Neuronal stem cell (in vitro differentiated cells): ENCODE measurements at regions not wholly inside any gene's neighbourhood (a gene's known extent, or its start where the extent isn't known, plus 50 kb on each side); places are given as distances from the start of the nearest gene placed in this dataset.

Experiments
- DNase-seq: peaks from one replicate; pipeline ENCODE4 v3.0.0-alpha.2; 2013; ENCODE audit warnings: low spot score
- H2AFZ ChIP-seq: one replicate; pipeline ENCODE4 v1.6.1; 2013; ENCODE audit warnings: mild to moderate bottlenecking, low read length, inconsistent platforms
- H2AK5ac ChIP-seq: 2 replicates; pipeline ENCODE4 v1.6.1; 2013; ENCODE audit warnings: low read depth, mild to moderate bottlenecking, inconsistent platforms, low read length, moderate library complexity, mixed read lengths
- H2BK120ac ChIP-seq: 2 replicates; pipeline ENCODE4 v1.6.1; 2013; ENCODE audit warnings: low read depth, mild to moderate bottlenecking, inconsistent platforms, low read length, moderate library complexity, mixed read lengths
- H2BK12ac ChIP-seq: one replicate; pipeline ENCODE4 v1.6.1; 2013; ENCODE audit warnings: low read length, inconsistent platforms
- H2BK15ac ChIP-seq: 2 replicates; pipeline ENCODE4 v1.6.1; 2013; ENCODE audit warnings: mild to moderate bottlenecking, low read length, inconsistent platforms, mixed read lengths
- H2BK5ac ChIP-seq: one replicate; pipeline ENCODE4 v1.6.1; 2013; ENCODE audit warnings: inconsistent platforms, mild to moderate bottlenecking, low read length, moderate library complexity
- H3K14ac ChIP-seq: one replicate; pipeline ENCODE4 v1.6.1; 2013; ENCODE audit warnings: low read length, inconsistent platforms
- H3K18ac ChIP-seq: 2 replicates; pipeline ENCODE4 v1.6.1; 2013; ENCODE audit warnings: low read length, inconsistent platforms
- H3K23ac ChIP-seq: 2 replicates; pipeline ENCODE4 v1.6.1; 2013; ENCODE audit warnings: low read depth, mild to moderate bottlenecking, mixed read lengths, low read length, inconsistent platforms; ENCODE audit not compliant: poor library complexity
- H3K27ac ChIP-seq: replicated peaks from 3 replicates; pipeline ENCODE4 v1.5.1; 2013; ENCODE audit warnings: low read length, inconsistent platforms
- H3K27me3 ChIP-seq, 3 experiments: 2 replicates each; pipeline ENCODE4 v1.6.1; 2013; ENCODE audit warnings: low read length in 3 of 3, mild to moderate bottlenecking in 2 of 3, inconsistent platforms in 1 of 3, low read depth in 1 of 3, mixed read lengths in 1 of 3, moderate library complexity in 1 of 3; ENCODE audit not compliant: control insufficient read depth in 3 of 3, insufficient read depth in 3 of 3
- H3K36me3 ChIP-seq, 2 donors: replicated peaks in 1 of 2; 2 replicates each; pipeline ENCODE4 v1.6.1; 2013; ENCODE audit warnings: low read length in 2 of 2; ENCODE audit not compliant: control insufficient read depth in 2 of 2, insufficient read depth in 2 of 2
- H3K4ac ChIP-seq: 2 replicates; pipeline ENCODE4 v1.6.1; 2013; ENCODE audit warnings: inconsistent platforms, mild to moderate bottlenecking, low read length, moderate library complexity
- H3K4me1 ChIP-seq, 2 donors: 1 replicate in 1 of 2; 2 replicates in 1 of 2; pipeline ENCODE4 v1.6.1; 2013; ENCODE audit warnings: low read length in 2 of 2, low read depth in 1 of 2; ENCODE audit not compliant: control insufficient read depth in 2 of 2, insufficient read depth in 1 of 2
- H3K4me2 ChIP-seq: one replicate; pipeline ENCODE4 v1.6.1; 2013; ENCODE audit warnings: mild to moderate bottlenecking, low read length, inconsistent platforms; ENCODE audit not compliant: insufficient read depth, poor library complexity, severe bottlenecking
- H3K4me3 ChIP-seq, 2 donors: 2 replicates each; pipeline ENCODE4 v1.5.1; 2013; ENCODE audit warnings: low read length in 2 of 2, mild to moderate bottlenecking in 2 of 2, inconsistent platforms in 1 of 2, moderate library complexity in 1 of 2
- H3K79me1 ChIP-seq: one replicate; pipeline ENCODE4 v1.6.1; 2013; ENCODE audit warnings: low read depth, mild to moderate bottlenecking, inconsistent platforms, low read length, moderate library complexity
- H3K9ac ChIP-seq: one replicate; pipeline ENCODE4 v1.6.1; 2013; ENCODE audit warnings: mild to moderate bottlenecking, low read depth, low read length, inconsistent platforms; ENCODE audit not compliant: poor library complexity
- H3K9me3 ChIP-seq, 2 donors: replicated peaks in 1 of 2; 2 replicates each; pipeline versions ENCODE3 to v1.6.1; 2013; ENCODE audit warnings: low read length in 2 of 2, mild to moderate bottlenecking in 2 of 2, inconsistent platforms in 1 of 2, low read depth in 1 of 2, mixed read lengths in 1 of 2, moderate library complexity in 1 of 2; ENCODE audit not compliant: control insufficient read depth in 2 of 2, insufficient read depth in 1 of 2
- H4K8ac ChIP-seq: one replicate; pipeline ENCODE4 v1.6.1; 2013; ENCODE audit warnings: low read depth, mild to moderate bottlenecking, inconsistent platforms, low read length, moderate library complexity
- H4K91ac ChIP-seq: one replicate; pipeline ENCODE4 v1.6.1; 2013; ENCODE audit warnings: low read length, low read depth, mild to moderate bottlenecking, inconsistent platforms; ENCODE audit not compliant: poor library complexity
- WGBS, 2 donors: extraction: QIAGEN DNeasy Blood & Tissue Kit; methylation state at CpG; one replicate each; pipeline ENCODE4 v1.1.7; 2013; ENCODE audit warnings: missing lambda C conversion rate in 2 of 2, mixed read lengths in 1 of 2; ENCODE audit not compliant: insufficient read length in 2 of 2, insufficient replicate concordance in 1 of 2; ENCODE audit errors: extremely low coverage in 2 of 2; 5-methylcytosine and 5-hydroxymethylcytosine counted together

DNA sequence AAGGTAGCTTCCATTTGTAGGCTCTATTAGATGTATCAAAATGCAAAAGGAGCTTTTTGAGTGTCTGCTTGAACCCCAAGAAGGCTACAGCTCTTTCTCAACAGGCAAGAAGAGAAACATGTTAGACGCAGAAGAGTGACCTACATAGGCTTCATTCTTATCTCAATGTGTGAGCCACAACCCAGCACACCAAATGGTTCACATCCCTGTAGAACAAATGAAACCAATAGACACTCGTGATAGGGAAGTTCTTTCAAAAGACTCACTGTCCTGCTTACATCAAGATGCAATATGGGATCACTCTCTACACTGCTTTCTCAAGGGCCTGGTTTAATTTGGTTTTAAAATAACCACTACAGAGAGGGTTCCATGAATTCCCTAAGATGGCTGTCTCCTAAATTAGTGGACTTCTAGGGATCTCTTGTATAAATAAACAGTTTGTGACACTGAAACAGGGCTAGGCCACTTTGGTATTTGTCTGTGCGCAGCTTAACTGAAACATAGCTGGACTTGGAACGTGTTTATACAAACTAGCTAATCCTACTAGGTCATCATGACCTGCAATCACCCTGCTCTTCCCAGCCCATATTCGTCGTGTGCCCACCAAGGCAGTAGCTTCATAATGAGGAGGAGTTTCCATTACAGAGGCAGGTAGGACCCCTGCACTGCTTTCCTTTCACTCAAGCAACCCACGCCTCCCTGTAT is 225.4 kb upstream of the PREP start:
- Histone ChIP-seq H2AK5ac (no peak overlapping the region), H3K23ac (no peak overlapping the region), H2AFZ (no peak overlapping the region), H2BK5ac (no peak overlapping the region), H3K9ac (no peak overlapping the region), H3K9me3 (no peaks in the 10 kb centered on the region), H3K14ac (no peak overlapping the region), H3K4me2 (no peak overlapping the region), H3K18ac (no peak overlapping the region), H2BK12ac (no peak overlapping the region), H3K4me1 (no peaks in the 10 kb centered on the region), H3K36me3 (no peaks in the 10 kb centered on the region), H4K91ac (no peak overlapping the region), H2BK120ac (no peak overlapping the region), H3K79me1 (no peaks in the 10 kb centered on the region), H3K4ac (no peak overlapping the region), H3K27me3 (no peaks in the 10 kb centered on the region), H4K8ac (no peak overlapping the region), H2BK15ac (no peak overlapping the region), H3K27ac (no peak overlapping the region), H3K4me3 (no peak overlapping the region)
- no peak for DNase-seq
- WGBS, 2 donors, result no CpG with 5 or more reads among the region's 7 CpGs

DNA sequence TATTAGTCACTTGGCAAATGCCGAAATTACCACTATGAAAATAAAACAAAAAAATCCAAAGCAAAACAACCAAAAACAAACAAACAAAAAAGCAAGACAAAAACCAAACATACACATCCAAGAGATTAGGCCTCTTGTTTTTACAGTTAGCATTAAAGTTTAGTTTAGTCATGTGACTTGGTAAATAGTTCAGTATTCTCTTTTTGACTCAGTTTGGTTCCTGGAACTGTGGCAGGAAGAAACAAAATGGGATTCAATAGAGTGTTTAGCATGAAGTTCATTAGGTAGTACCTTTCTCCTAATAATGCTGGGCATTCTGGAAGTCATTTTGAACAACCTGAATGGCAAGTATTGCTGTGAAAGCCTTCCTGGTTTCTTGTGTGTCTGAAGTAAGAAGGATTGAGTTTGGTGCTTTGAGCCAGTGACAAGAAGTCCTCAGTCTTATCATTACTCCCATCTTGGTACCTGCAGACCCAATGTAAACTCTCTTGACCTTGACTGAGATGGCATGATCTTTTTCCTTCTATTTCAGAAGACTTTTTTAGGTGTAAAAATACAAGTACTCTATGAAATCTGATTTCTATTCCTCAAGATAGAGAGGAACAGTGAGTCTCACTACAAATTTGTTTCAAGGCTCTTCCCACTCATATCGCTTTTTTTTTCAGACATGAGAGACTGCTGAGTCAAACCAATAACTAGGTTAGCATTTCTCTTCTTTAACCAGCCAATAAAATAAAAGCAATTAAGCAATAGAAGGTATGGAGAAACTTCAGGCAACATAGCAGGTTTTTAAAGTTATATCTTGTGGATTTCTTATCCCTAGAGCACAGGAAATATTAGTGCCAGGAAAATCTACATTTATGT is 223.6 kb upstream of the PREP start:
- H3K4me3 ChIP-seq, result no peak overlapping the region

DNA sequence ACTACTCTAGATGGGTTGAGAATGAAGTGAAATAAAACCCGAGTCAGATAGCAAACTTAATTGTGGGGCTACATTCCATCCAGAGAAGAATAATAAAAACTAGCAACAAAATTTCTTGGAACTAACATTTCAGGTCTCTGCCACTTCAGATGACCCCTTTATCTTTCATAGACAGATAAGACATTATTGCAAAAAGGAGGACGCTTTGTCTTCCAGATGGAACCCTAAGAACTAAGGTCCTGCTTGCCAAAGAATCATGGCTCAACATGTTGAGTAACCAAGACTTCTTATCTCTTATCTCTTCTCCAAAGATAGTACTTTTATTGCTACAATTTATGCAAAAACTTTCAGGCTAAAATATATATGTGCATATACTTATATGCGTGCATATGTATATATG is 221.1 kb upstream of the PREP start:
- DNase-seq, result no peak
- Histone ChIP-seq H2BK12ac (no peak overlapping the region), H4K8ac (no peak overlapping the region), H3K27ac (no peak overlapping the region), H3K79me1 (no peaks in the 10 kb centered on the region), H2AFZ (no peak overlapping the region), H3K4ac (no peak overlapping the region), H3K36me3 (no peaks in the 10 kb centered on the region), H2AK5ac (no peak overlapping the region), H3K23ac (no peak overlapping the region), H2BK15ac (no peak overlapping the region), H2BK120ac (no peak overlapping the region), H3K9ac (no peak overlapping the region), H3K18ac (no peak overlapping the region), H3K27me3 (no peaks in the 10 kb centered on the region), H3K14ac (no peak overlapping the region), H4K91ac (no peak overlapping the region), H3K4me2 (no peak overlapping the region), H3K4me3 (no peak overlapping the region), H2BK5ac (no peak overlapping the region), H3K9me3 (no peaks in the 10 kb centered on the region), H3K4me1 (no peaks in the 10 kb centered on the region)
- WGBS, 2 donors, result no CpG with 5 or more reads among the region's 3 CpGs

More for the DNA sequence above, 223.6 kb upstream of the PREP start:
- H3K36me3 ChIP-seq, result no peaks in the 10 kb centered on the region
- H4K8ac ChIP-seq, result no peak overlapping the region
- no peak overlapping the region for H2AK5ac ChIP-seq
- no peak overlapping the region for H3K4ac ChIP-seq
- no peak overlapping the region for H3K14ac ChIP-seq
- H4K91ac ChIP-seq, result no peak overlapping the region
- H3K18ac ChIP-seq, result no peak overlapping the region
- H3K27me3 ChIP-seq, result no peaks in the 10 kb centered on the region
- no peaks in the 10 kb centered on the region for H3K4me1 ChIP-seq
- no peak overlapping the region for H2BK120ac ChIP-seq
- no CpG with 5 or more reads among the region's 2 CpGs for WGBS, 2 donors
- H2BK5ac ChIP-seq, result no peak overlapping the region
- no peak overlapping the region for H3K23ac ChIP-seq
- no peak overlapping the region for H3K4me2 ChIP-seq
- no peak overlapping the region for H2BK15ac ChIP-seq
- no peak for DNase-seq
- H3K9ac ChIP-seq, result no peak overlapping the region
- H2BK12ac ChIP-seq, result no peak overlapping the region
- H3K9me3 ChIP-seq, result no peaks in the 10 kb centered on the region
- H3K27ac ChIP-seq, result no peak overlapping the region
- H3K79me1 ChIP-seq, result no peaks in the 10 kb centered on the region
- no peak overlapping the region for H2AFZ ChIP-seq

DNA sequence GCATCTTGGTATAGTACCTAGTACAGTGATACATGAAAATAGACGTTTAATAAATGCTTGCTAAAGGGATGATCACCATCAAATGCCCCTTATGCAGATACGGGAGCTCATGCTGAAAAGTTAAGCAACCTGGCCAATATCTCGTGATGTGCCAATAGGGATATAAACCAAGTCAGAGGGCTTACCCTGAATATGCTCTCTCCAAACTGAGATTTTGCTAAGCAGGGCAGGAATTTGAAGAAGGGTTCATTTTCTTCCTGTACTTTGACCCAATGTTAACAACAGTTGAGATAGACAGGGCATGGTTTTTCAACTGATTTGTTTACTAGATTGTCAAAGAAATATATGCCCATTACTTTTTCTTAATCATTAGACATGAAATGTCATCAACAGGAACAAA is 219.3 kb upstream of the PREP start:
- no peak overlapping the region for H3K18ac ChIP-seq
- no peak overlapping the region for H2BK5ac ChIP-seq
- H2AFZ ChIP-seq, result no peak overlapping the region
- no peak overlapping the region for H2AK5ac ChIP-seq
- H2BK15ac ChIP-seq, result no peak overlapping the region
- no peak overlapping the region for H2BK120ac ChIP-seq
- no peak overlapping the region for H4K8ac ChIP-seq
- H3K4me1 ChIP-seq, result no peaks in the 10 kb centered on the region
- no CpG with 5 or more reads among the region's 3 CpGs for WGBS, 2 donors
- H3K36me3 ChIP-seq, result no peaks in the 10 kb centered on the region
- H3K4me2 ChIP-seq, result no peak overlapping the region
- H2BK12ac ChIP-seq, result no peak overlapping the region
- H4K91ac ChIP-seq, result no peak overlapping the region
- DNase-seq, result no peak
- no peak overlapping the region for H3K23ac ChIP-seq
- H3K9me3 ChIP-seq, result no peaks in the 10 kb centered on the region
- no peak overlapping the region for H3K4me3 ChIP-seq
- H3K4ac ChIP-seq, result no peak overlapping the region
- H3K27ac ChIP-seq, result no peak overlapping the region
- H3K14ac ChIP-seq, result no peak overlapping the region
- no peak overlapping the region for H3K9ac ChIP-seq
- H3K79me1 ChIP-seq, result no peaks in the 10 kb centered on the region
- no peaks in the 10 kb centered on the region for H3K27me3 ChIP-seq
